ENCODE measurements at regions not wholly inside any gene's neighbourhood (a gene's known extent, or its start where the extent isn't known, plus 50 kb on each side); places are given as distances from the start of the nearest gene placed in this dataset.
"Not testable (repeated sequence)": the region's sequence is repeated elsewhere in the genome, so short reads cannot be mapped to it uniquely, and the experiment has no call there.

GRCh38 chr11:38116616-38117015, 1518.6 kb upstream of the RAG2 start:
- not testable (repeated sequence) for DNase-seq

- DNase-seq = not testable (repeated sequence)
Measured at GRCh38 chr11:38115381-38115780, 1517.3 kb upstream of the RAG2 start.

- no peak for DNase-seq
Measured at GRCh38 chr11:38100836-38101462, 1502.9 kb upstream of the RAG2 start.

GRCh38 chr11:38095268-38095667, 1497.2 kb upstream of the RAG2 start:
- no peak for DNase-seq

- DNase-seq = no peak
Measured at GRCh38 chr11:38089726-38090125, 1491.7 kb upstream of the RAG2 start.

- DNase-seq = no peak
Measured at GRCh38 chr11:38060920-38061319, 1462.9 kb upstream of the RAG2 start.

GRCh38 chr11:38060136-38060535, 1462.1 kb upstream of the RAG2 start:
- no peak for DNase-seq

GRCh38 chr11:38046571-38047135, 1448.6 kb upstream of the RAG2 start:
- DNase-seq = no peak

GRCh38 chr11:38043060-38043459, 1445.0 kb upstream of the RAG2 start:
- DNase-seq = no peak

- DNase-seq = no peak
Measured at GRCh38 chr11:38038777-38039176, 1440.7 kb upstream of the RAG2 start.

- DNase-seq = no peak
Measured at GRCh38 chr11:38019072-38019775, 1421.2 kb upstream of the RAG2 start.

GRCh38 chr11:38014405-38014804, 1416.4 kb upstream of the RAG2 start:
- no peak for DNase-seq

GRCh38 chr11:38013157-38013556, 1415.1 kb upstream of the RAG2 start:
- DNase-seq = no peak

GRCh38 chr11:38011496-38011895, 1413.5 kb upstream of the RAG2 start:
- DNase-seq = no peak

GRCh38 chr11:38009932-38010331, 1411.9 kb upstream of the RAG2 start:
- DNase-seq = no peak

- no peak for DNase-seq
Measured at GRCh38 chr11:38006466-38006865, 1408.4 kb upstream of the RAG2 start.

GRCh38 chr11:38005597-38005996, 1407.6 kb upstream of the RAG2 start:
- no peak for DNase-seq

- DNase-seq = no peak
Measured at GRCh38 chr11:37999171-37999570, 1401.1 kb upstream of the RAG2 start.

- DNase-seq = no peak
Measured at GRCh38 chr11:37995886-37996285, 1397.8 kb upstream of the RAG2 start.

- DNase-seq = no peak
Measured at GRCh38 chr11:37988031-37988430, 1390.0 kb upstream of the RAG2 start.

GRCh38 chr11:37984991-37985390, 1387.0 kb upstream of the RAG2 start:
- no peak for DNase-seq

- DNase-seq = no peak
Measured at GRCh38 chr11:37978647-37979046, 1380.6 kb upstream of the RAG2 start.

GRCh38 chr11:37973941-37974340, 1375.9 kb upstream of the RAG2 start:
- DNase-seq = no peak

GRCh38 chr11:37972691-37973090, 1374.7 kb upstream of the RAG2 start:
- DNase-seq = no peak
